ENCODE measurements at regions not wholly inside any gene's neighbourhood (a gene's known extent, or its start where the extent isn't known, plus 50 kb on each side); places are given as distances from the start of the nearest gene placed in this dataset.

GRCh38 chr17:71232801-71233559 lies 887.8 kb upstream of the SOX9 start (continued):
- TF ChIP-seq ATF2 (IDR thresholded peaks at IDR 0.05; ENCODE audit: low read length) (no peak), POU5F1 (IDR thresholded peaks at IDR 0.05; ENCODE audit: low read depth, low read length) (no peak), EP300 (IDR thresholded peaks at IDR 0.05; ENCODE audit: borderline replicate concordance in 1 of 2, low read depth in 2 of 2, low read length in 2 of 2) (no peak), SIX5 (IDR thresholded peaks at IDR 0.05; ENCODE audit: low read depth, low read length) (no peak), CHD7 (IDR thresholded peaks at IDR 0.05; ENCODE audit: insufficient replicate concordance, low read length) (no peak)
